ENCODE measurements at regions not wholly inside any gene's neighbourhood (a gene's known extent, or its start where the extent isn't known, plus 50 kb on each side); places are given as distances from the start of the nearest gene placed in this dataset.

GRCh38 chr9:108709997-108710396 lies 145.8 kb downstream of the ACTL7B start:
- no peak for DNase-seq

GRCh38 chr9:108709126-108709525 lies 146.7 kb downstream of the ACTL7B start:
- no peak for DNase-seq

DNA sequence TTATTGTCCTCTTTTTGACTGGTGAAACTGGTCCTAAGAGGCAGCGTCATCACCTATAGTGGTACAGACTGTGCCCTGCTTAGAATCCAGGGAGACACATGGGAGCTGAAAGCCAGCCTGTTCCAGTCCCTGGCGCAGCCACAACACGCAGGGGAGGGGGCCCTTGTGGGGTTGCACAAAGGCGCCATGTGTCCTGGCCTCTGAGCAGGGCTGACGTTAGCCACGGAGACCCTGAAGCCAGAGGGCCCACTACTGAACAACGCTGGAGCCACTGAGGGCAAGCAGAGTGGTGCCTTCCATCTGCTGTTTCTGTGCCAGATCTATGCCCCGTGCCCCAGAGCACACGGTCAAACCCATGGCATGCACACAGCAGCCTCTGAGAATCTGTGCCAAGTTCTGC lies 147.3 kb downstream of the ACTL7B start:
- no peak for DNase-seq

DNA sequence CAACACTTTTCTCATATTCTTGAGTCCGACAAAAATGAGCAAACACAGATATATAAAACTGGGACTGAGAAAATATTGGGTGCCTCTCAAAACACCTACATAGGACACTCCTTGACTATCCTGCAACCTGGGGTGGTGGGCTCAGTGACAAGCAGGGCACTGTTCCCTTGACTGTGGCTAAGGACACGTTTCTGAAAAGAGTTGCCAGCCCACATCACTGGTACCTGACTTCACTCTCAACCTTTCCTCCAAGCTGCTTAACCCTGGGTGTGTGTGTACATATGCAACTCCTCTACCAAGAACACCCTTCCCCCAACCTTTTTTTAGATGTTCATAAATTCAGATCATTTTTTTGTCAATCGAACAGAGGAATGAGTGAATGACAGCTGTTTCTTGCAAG lies 148.7 kb downstream of the ACTL7B start:
- DNase-seq, result no peak

DNA sequence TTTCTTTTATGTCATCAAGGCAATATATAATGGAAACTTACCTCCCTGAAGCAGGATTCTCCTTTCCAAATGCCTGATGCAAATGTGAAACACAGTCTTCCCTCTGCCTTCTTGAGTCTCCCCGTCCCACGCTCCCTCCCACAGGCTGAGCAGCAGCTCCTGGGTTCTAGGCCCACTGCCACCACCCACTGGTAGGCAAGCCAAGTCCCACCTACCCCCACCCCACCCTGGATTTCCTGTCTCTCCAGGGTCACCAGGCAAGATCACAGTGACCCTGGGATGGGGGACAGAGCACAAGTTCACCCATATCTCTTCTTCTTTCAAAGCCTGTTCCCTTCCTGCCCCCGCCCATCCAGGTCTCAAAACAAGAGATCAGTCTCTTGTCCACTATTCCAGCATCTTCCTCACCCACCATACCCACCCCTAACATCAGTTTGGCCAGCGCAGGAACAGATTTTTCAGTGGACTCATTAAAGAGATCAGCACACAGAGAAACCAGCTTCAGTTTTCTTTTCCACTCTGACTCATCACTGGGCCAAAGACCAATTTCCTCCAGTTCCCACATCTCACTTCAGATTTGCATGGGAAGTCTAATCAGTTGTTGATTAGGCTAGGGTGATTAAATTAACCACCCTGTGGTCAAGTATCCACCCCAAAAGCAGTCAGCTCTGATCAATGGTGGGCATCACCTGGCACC lies 151.5 kb downstream of the ACTL7B start:
- no peak for DNase-seq

DNA sequence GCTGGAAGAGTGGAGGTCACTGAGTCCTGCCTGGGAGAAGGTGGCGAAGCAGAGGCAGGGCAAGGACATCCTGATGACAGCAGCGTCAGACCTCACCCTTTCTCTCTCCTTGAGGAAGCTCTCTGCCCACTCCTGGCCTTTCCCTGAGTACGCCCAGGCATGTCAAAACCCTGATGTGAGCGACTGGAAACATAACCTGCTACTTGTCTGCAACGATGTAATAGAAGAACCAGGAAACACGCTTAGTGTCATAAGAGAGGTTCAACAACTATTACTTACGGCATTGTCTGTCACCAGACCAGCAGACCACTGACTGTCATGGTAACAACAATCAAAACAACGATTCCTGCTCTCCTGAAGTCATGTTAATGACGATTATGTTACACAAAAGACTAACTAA lies 152.4 kb downstream of the ACTL7B start:
- DNase-seq, result no peak

DNA sequence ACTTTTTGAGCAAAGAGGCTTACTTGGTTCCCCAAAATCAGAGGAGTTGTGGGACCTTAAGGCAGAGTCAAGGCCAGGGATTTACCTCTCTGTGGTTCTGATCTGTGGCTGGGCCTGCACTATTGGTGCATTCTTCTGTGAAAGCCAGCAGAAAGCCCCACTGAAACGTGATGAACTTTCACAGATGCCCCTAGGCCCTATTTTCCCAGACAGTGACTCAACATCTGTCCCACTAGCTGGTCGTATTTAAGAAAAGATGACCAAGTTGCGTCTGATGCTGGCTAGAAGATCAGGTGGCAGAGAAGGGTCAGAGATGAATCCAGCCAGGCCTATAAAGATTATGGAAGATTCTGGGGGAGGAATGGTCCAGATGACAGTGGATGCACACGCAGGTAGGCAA lies 153.1 kb downstream of the ACTL7B start:
- DNase-seq, result no peak

GRCh38 chr9:108698801-108699200 lies 157.0 kb downstream of the ACTL7B start:
- DNase-seq, result no peak

- no peak for DNase-seq
Measured at GRCh38 chr9:108698231-108698630, 157.6 kb downstream of the ACTL7B start.

- DNase-seq, result no peak
Measured at GRCh38 chr9:108696156-108696555, 159.6 kb downstream of the ACTL7B start.

GRCh38 chr9:108694170-108694569 lies 161.6 kb downstream of the ACTL7B start:
- no peak for DNase-seq

DNA sequence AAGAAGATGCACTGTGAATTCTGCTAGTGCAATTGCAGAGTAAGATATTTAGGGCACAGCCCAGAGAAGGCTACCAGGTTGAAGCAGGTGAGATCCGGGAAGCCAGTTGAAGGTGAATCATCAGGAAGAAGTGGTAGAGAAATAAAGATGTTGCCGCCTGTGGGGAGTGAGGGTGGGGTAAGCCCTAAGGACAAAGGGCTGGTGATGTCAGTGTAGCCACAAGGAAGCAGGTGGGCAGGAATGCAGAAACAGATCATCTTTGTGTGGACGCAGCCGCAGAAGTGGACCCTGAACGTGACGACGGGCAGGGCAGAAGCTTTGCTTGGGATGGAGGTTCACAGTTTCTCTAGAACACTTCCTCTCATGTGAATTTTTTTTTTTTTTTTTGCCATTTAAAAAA lies 164.2 kb downstream of the ACTL7B start:
- DNase-seq, result no peak

GRCh38 chr9:108688676-108689075 lies 167.1 kb downstream of the ACTL7B start:
- no peak for DNase-seq

DNA sequence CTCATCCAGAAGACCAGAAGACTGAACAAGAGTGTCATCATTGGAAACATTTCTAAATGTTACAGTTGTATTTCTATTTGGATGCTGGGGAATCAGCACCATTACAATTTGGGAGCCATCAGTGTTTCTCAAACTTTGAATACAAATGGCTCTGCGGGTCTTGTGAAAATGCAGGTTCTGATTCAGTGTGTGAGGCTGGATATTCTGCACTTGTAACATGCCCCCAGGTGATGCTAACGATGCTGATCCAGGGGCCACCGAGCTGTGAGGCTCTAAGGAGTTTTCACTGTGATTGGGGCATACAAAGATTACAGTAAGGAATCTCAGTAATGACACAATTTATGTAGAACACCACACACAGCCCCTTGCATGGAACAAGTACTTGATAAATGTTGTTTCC lies 167.7 kb downstream of the ACTL7B start:
- no peak for DNase-seq

GRCh38 chr9:108687006-108687987 lies 168.5 kb downstream of the ACTL7B start:
- DNase-seq, result no peak

GRCh38 chr9:108684288-108685025 lies 171.3 kb downstream of the ACTL7B start:
- DNase-seq, result no peak

- no peak for DNase-seq
Measured at GRCh38 chr9:108683245-108683644, 172.5 kb downstream of the ACTL7B start.

- no peak for DNase-seq
Measured at GRCh38 chr9:108681851-108682590, 173.8 kb downstream of the ACTL7B start.

- DNase-seq, result no peak
Measured at GRCh38 chr9:108680946-108681345, 174.8 kb downstream of the ACTL7B start.

GRCh38 chr9:108677776-108678175 lies 178.0 kb downstream of the ACTL7B start:
- DNase-seq, result no peak

- no peak for DNase-seq
Measured at GRCh38 chr9:108676355-108676754, 179.4 kb downstream of the ACTL7B start.

GRCh38 chr9:108675708-108676107 lies 180.1 kb downstream of the ACTL7B start:
- DNase-seq, result peak; percentile 0

All from activated CD4-positive, alpha-beta T cell treated with anti-CD3 and anti-CD28 coated beads, Interleukin-2, amount 50 U/mL, for 16 hours (primary cell).